ENCODE measurements at regions not wholly inside any gene's neighbourhood (a gene's known extent, or its start where the extent isn't known, plus 50 kb on each side); places are given as distances from the start of the nearest gene placed in this dataset.

DNA sequence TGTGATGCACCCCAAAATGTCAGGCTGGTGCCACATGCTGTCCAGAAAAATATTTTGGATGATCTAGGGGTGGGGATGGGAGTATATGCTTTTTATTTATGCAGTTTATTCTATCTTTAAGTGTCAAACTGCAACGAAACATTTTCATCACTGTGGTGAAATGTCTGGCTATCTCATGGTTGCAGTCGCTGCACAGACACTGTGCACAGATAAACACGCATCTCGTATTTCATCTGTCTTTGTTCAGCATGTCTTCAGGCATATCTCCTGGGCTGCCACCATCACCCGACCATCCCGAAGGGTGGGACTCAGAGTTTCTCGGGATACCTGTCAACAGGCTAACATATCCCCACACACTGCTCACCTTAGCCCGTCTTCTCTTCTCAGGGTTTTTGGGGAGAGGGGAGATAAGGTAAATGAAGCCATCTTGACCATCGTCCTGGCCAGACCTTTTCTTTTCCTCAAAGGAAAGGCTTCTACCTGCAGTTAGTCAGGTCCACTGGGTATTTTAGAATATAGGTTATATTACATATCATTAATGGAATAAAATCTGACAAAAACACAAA lies 80.7 kb upstream of the NABP1 start:
- TF ChIP-seq, protein P1, sequence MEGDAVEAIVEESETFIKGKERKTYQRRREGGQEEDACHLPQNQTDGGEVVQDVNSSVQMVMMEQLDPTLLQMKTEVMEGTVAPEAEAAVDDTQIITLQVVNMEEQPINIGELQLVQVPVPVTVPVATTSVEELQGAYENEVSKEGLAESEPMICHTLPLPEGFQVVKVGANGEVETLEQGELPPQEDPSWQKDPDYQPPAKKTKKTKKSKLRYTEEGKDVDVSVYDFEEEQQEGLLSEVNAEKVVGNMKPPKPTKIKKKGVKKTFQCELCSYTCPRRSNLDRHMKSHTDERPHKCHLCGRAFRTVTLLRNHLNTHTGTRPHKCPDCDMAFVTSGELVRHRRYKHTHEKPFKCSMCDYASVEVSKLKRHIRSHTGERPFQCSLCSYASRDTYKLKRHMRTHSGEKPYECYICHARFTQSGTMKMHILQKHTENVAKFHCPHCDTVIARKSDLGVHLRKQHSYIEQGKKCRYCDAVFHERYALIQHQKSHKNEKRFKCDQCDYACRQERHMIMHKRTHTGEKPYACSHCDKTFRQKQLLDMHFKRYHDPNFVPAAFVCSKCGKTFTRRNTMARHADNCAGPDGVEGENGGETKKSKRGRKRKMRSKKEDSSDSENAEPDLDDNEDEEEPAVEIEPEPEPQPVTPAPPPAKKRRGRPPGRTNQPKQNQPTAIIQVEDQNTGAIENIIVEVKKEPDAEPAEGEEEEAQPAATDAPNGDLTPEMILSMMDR (IDR thresholded peaks at IDR 0.05; ENCODE audit: low read length): no peak
- no peak for TF ChIP-seq EZH2 (IDR thresholded peaks at IDR 0.05; ENCODE audit: borderline replicate concordance, low read length)
